Smooth muscle cell (in vitro differentiated cells): ENCODE measurements at regions not wholly inside any gene's neighbourhood (a gene's known extent, or its start where the extent isn't known, plus 50 kb on each side); places are given as distances from the start of the nearest gene placed in this dataset.
A peak's percentile ranks its signal among the peaks of the same experiment; 100 is the strongest.

ENCODE experiments used
- DNase-seq: peaks from one replicate; lab custom pipeline; 2025; ENCODE audit not compliant: unreplicated experiment; lab: John Stamatoyannopoulos, UW
- H2AFZ ChIP-seq: fragments of 200-600 bp; sonication (generic); 2 replicates; pipeline ENCODE4 v1.6.0; 2016; ENCODE audit warnings: antibody characterized with exemption, low read depth, mild to moderate bottlenecking
- H3F3A ChIP-seq: fragments of 200-600 bp; sonication (generic); 2 replicates; pipeline ENCODE4 v1.6.0; 2017; ENCODE audit warnings: antibody characterized with exemption, low read depth
- H3K27ac ChIP-seq: fragments of 200-600 bp; sonication (generic); 2 replicates; pipeline ENCODE4 v1.5.1; 2016; ENCODE audit warnings: low read depth, mild to moderate bottlenecking
- H3K27me3 ChIP-seq: fragments of 200-600 bp; sonication (generic); 2 replicates; pipeline ENCODE4 v1.6.1; 2016; ENCODE audit warnings: low read depth, mild to moderate bottlenecking
- H3K36me3 ChIP-seq: fragments of 200-600 bp; sonication (generic); 2 replicates; pipeline ENCODE4 v1.5.1; 2016; ENCODE audit warnings: low read depth
- H3K4me1 ChIP-seq: fragments of 200-600 bp; sonication (generic); 2 replicates; pipeline ENCODE4 v1.5.1; 2016; ENCODE audit warnings: low read depth
- H3K4me2 ChIP-seq: fragments of 200-600 bp; sonication (generic); 2 replicates; pipeline ENCODE4 v1.6.0; 2016; ENCODE audit warnings: mild to moderate bottlenecking
- H3K4me3 ChIP-seq: fragments of 200-600 bp; sonication (generic); 2 replicates; pipeline ENCODE4 v1.5.1; 2016; ENCODE audit warnings: mild to moderate bottlenecking
- H3K79me2 ChIP-seq: fragments of 200-600 bp; sonication (generic); 2 replicates; pipeline ENCODE4 v1.6.0; 2016; ENCODE audit warnings: low read depth, mild to moderate bottlenecking
- H3K9ac ChIP-seq: fragments of 200-600 bp; sonication (generic); 2 replicates; pipeline ENCODE4 v1.6.0; 2016; ENCODE audit warnings: low read depth
- H3K9me3 ChIP-seq: fragments of 200-600 bp; sonication (generic); replicated peaks from 2 replicates; pipeline ENCODE4 v1.5.1; 2016; ENCODE audit warnings: low read depth
- H4K20me1 ChIP-seq: fragments of 200-600 bp; sonication (generic); 2 replicates; pipeline ENCODE4 v1.6.0; 2016; ENCODE audit warnings: low read depth
- CTCF ChIP-seq: fragments of 200-600 bp; sonication (generic); IDR thresholded peaks from 2 replicates; pipeline ENCODE4 v1.5.1; 2017; ENCODE audit warnings: borderline replicate concordance, mild to moderate bottlenecking, antibody characterized with exemption; ENCODE audit not compliant: insufficient read depth, poor library complexity, severe bottlenecking
- WGBS: methylation state at CpG from one replicate; pipeline ENCODE4 v1.1.7; 2016; ENCODE audit warnings: low lambda C conversion rate; 5-methylcytosine and 5-hydroxymethylcytosine counted together

- WGBS = 86% methylated on average over 2 of the region's 2 CpGs
- Histone ChIP-seq H3K4me1 (no peaks in the 10 kb centered on the region), H3K27ac (no peak overlapping the region), H3K9ac (no peak overlapping the region), H3K4me2 (no peak overlapping the region), H2AFZ (no peak overlapping the region), H3K4me3 (no peak overlapping the region), H3K9me3 (no peaks in the 10 kb centered on the region), H4K20me1 (no peaks in the 10 kb centered on the region), H3K36me3 (no peaks in the 10 kb centered on the region), H3K27me3 (no peaks in the 10 kb centered on the region), H3K79me2 (no peaks in the 10 kb centered on the region), H3F3A (no peaks in the 10 kb centered on the region)
- DNase-seq = no peak
- no peak for TF ChIP-seq CTCF
Observed at GRCh38 chr17:12574525-12574924, 91.2 kb upstream of the MYOCD start.

- TF ChIP-seq CTCF = no peak
- Histone ChIP-seq H3K4me1 (no peaks in the 10 kb centered on the region), H2AFZ (no peak overlapping the region), H3K27ac (no peak overlapping the region), H3K9ac (no peak overlapping the region), H3K4me2 (no peak overlapping the region), H3K79me2 (no peaks in the 10 kb centered on the region), H3K9me3 (no peaks in the 10 kb centered on the region), H3K36me3 (no peaks in the 10 kb centered on the region), H3K27me3 (no peaks in the 10 kb centered on the region), H4K20me1 (no peaks in the 10 kb centered on the region), H3K4me3 (no peak overlapping the region), H3F3A (no peaks in the 10 kb centered on the region)
- no peak for DNase-seq
Observed at GRCh38 chr17:12575641-12576040, 90.0 kb upstream of the MYOCD start.

- Histone ChIP-seq H3K27ac (peak overlapping the region; percentile 66), H3K9me3 (no peaks in the 10 kb centered on the region), H3K27me3 (no peaks in the 10 kb centered on the region), H4K20me1 (no peaks in the 10 kb centered on the region), H3K79me2 (no peaks in the 10 kb centered on the region), H3K4me1 (no peaks in the 10 kb centered on the region), H2AFZ (peak overlapping the region; percentile 73), H3K36me3 (no peaks in the 10 kb centered on the region), H3K9ac (no peak overlapping the region), H3F3A (no peaks in the 10 kb centered on the region), H3K4me2 (peak overlapping the region; percentile 64), H3K4me3 (no peak overlapping the region)
- no peak for DNase-seq
- TF ChIP-seq CTCF = no peak
- WGBS = 65% methylated on average over 5 of the region's 5 CpGs
Observed at GRCh38 chr17:12579288-12579687, 86.4 kb upstream of the MYOCD start.

GRCh38 chr17:12580640-12581039, 85.0 kb upstream of the MYOCD start:
- Histone ChIP-seq H4K20me1 (no peaks in the 10 kb centered on the region), H3K27me3 (no peaks in the 10 kb centered on the region), H3K4me2 (peak overlapping the region; percentile 64), H3K9me3 (no peaks in the 10 kb centered on the region), H3K36me3 (no peaks in the 10 kb centered on the region), H3K27ac (peak overlapping the region; percentile 66), H3K9ac (no peak overlapping the region), H3K4me3 (no peak overlapping the region), H3K79me2 (no peaks in the 10 kb centered on the region), H3K4me1 (no peaks in the 10 kb centered on the region), H3F3A (no peaks in the 10 kb centered on the region), H2AFZ (peak overlapping the region; percentile 73)
- DNase-seq = no peak
- WGBS = 13% methylated on average over 6 of the region's 6 CpGs
- TF ChIP-seq CTCF = no peak
